GM12875 (cell line): ENCODE measurements at regions not wholly inside any gene's neighbourhood (a gene's known extent, or its start where the extent isn't known, plus 50 kb on each side); places are given as distances from the start of the nearest gene placed in this dataset.

Experiments used
- H3K4me3 ChIP-seq: one replicate; pipeline ENCODE4 v1.5.1; 2011; ENCODE audit warnings: low read depth, low read length, control low read depth
- TF ChIP-seq, protein P1 (sequence below): IDR thresholded peaks from 2 replicates; pipeline ENCODE4 v1.5.1; 2011; ENCODE audit warnings: low read depth, mild to moderate bottlenecking, control low read depth, inconsistent platforms, low read length, moderate library complexity, borderline replicate concordance; ENCODE audit not compliant: insufficient read depth

DNA sequence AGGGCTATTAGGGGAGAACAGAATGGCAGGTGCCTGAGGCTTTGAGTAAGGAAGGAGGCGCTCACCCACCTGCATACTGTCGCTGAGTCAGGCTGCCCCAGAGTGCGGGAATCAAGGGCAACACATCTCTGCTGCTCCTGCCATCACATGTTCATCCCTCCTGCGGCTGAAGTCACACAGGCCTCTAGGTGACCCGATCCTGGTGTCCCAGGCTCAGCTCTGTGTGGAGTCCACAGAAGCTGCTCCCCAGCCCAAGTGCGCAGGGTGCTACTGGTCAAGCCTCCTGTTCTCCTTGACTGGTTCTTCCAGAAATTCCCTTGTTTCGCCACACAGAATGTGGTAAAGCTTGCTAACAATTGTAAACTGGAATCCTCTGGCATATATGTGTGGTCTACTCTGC, 96.9 kb upstream of the IL6 start:
- H3K4me3 ChIP-seq = no peak overlapping the region
- TF ChIP-seq, protein P1, sequence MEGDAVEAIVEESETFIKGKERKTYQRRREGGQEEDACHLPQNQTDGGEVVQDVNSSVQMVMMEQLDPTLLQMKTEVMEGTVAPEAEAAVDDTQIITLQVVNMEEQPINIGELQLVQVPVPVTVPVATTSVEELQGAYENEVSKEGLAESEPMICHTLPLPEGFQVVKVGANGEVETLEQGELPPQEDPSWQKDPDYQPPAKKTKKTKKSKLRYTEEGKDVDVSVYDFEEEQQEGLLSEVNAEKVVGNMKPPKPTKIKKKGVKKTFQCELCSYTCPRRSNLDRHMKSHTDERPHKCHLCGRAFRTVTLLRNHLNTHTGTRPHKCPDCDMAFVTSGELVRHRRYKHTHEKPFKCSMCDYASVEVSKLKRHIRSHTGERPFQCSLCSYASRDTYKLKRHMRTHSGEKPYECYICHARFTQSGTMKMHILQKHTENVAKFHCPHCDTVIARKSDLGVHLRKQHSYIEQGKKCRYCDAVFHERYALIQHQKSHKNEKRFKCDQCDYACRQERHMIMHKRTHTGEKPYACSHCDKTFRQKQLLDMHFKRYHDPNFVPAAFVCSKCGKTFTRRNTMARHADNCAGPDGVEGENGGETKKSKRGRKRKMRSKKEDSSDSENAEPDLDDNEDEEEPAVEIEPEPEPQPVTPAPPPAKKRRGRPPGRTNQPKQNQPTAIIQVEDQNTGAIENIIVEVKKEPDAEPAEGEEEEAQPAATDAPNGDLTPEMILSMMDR = no peak

DNA sequence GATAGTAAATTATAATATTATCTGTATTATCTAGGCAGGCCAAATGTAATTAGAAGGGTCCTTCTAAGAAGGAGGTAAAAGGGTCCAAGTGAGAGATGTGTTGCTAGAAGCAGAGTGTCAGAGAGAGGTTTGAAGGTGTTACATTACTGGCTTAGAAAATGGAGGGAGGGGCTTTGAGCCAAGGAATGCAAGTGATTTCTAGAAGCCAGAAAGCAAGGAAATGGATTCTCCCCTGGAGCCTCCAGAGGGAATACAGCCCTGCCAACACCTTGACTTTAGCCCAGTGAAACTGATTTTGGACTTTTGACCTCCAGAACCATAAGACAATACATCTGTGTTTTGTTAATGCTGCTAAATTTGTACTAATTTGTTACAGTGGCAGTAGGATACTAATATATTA, 97.9 kb upstream of the IL6 start:
- H3K4me3 ChIP-seq = no peak overlapping the region
- TF ChIP-seq, protein P1 = no peak

DNA sequence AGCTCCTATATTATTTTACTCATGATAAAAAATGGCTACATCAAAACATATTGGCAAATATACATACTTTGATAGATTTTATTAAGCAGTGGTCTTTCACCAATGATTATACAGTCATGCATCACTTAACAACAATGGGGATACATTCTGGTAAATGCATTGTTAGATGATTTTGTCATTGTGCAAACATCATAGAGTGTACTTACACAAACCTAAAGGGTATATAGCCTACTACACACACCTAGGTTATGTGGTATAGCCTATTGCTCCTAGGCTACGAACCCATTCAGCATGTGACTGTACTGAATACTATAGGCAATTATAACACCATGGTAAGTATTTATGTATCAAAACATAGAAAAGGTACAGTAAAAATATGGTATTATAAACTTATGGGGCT, 98.9 kb upstream of the IL6 start:
- H3K4me3 ChIP-seq = no peak overlapping the region
- TF ChIP-seq, protein P1 = no peak

DNA sequence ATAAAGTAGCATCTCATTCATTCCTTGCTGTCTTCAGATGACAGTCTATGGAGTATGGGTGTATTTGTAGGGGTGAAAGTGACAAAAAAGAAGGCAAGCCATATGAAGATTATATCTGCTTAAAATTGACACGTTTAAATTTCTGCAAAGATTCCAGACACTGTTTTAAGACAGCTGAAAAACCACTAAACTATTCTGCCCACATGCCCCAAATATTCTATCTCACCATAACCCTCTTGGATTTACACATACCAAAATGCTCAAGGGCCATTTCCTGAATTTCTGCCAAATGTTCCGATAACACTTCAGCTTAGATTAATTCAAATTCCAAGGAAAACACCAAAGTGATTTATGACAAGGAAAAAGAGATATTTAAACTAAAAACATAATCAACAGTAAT, 99.9 kb upstream of the IL6 start:
- no peak overlapping the region for H3K4me3 ChIP-seq
- TF ChIP-seq, protein P1 = no peak

DNA sequence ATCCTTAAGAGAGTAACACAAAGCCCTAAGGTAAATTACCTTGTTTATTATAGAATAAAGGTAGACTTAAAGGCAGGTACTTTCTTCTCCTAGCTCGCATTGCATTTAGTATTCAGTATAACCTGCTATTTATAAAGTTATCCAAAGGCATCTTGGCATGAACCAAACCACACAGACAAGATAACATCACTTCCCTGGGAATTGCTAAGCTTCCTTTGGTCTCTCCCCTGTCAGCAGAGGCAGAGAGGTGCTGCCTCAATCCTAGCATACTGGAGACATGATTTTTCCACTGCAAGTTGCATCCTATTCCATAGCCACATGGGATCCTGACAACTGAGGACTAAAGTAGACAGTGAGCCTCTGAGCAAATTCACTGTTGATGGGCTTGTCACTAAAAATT, 101.7 kb upstream of the IL6 start:
- H3K4me3 ChIP-seq = no peak overlapping the region
- TF ChIP-seq, protein P1 = no peak

DNA sequence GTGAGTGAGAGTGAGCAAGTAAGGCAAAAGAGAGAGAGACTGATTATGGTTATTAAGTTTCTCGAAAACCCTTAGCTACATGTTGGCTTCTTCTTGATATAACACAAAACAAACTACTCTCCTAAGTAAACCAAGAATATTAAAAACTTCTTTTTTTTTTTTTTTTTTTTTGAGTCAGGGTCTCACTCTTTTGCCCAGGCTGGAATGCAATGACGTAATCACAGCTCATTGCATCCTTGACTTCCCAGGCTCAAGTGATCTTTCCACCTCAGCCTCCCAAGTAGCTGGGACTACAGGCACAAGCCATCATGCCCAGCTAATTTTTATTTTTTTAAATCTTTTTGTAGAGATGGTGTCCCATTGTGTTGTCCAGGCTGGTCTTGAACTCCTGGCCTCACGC, 102.2 kb upstream of the IL6 start:
- TF ChIP-seq, protein P1 = no peak
- H3K4me3 ChIP-seq = no peak overlapping the region

DNA sequence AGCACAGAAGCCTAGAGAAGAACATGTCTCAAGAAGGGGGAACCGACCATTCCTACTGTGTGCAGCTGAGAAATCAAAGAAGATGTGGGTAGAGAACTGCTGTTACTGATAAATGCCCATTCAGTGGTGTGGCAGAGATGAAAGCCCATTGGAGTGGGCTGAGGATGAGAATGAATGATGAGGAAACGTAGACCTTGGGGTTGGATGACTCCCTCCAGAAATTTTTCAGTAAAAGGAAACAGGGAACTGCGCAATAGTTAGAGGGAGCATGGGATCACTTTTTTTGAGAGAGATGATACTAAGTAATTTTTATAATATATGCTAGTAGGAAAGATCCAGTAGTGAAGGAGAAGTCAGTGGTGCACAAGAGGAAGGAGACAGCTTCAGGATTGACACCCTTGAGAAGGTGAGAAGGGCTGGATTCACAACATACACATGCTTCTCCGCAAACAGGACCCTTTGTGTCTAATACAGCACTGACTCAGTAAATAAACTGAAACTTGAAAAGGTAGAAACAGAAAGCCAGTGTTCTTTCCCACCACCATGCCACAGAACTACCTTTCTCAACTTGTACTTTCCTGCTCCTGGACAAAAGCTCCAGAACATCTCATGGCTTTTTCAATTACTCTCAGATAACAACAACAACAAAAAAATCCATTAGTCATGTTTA, 104.7 kb upstream of the IL6 start:
- H3K4me3 ChIP-seq = no peak overlapping the region
- TF ChIP-seq, protein P1 = no peak
